HepG2 (cell line): ENCODE measurements at regions not wholly inside any gene's neighbourhood (a gene's known extent, or its start where the extent isn't known, plus 50 kb on each side); places are given as distances from the start of the nearest gene placed in this dataset.

ENCODE experiments used
- ATAC-seq: fragments of 200-7000 bp; cut with Tn5 transposase; 3 replicates; pipeline ENCODE4 v1.9.1; 2020; ENCODE audit warnings: mild to moderate bottlenecking, moderate library complexity
- BruUV-seq: library from RNA; stranded (reverse); fragments of 400-500 nt; replicated peaks from 2 replicates; lab custom pipeline; 2021; lab: Mats Ljungman, UMichigan
- CTCF ChIA-PET: fragments of 300-600 bp; formaldehyde crosslinking; extraction: SDS; loops from one replicate; lab custom pipeline; 2021; ENCODE audit warnings: low total read pairs, inconsistent platforms, low intra/inter-chr PET ratio; lab: Yijun Ruan, JAX
- POLR2A ChIA-PET: fragments of 350-600 bp; sonication (Branson Sonifier 250); formaldehyde crosslinking; loops from one replicate; lab custom pipeline; 2020; ENCODE audit warnings: antibody characterized with exemption, inconsistent platforms; lab: Yijun Ruan, JAX
- DNase-seq: peaks from one replicate; pipeline ENCODE4 v3.0.0-alpha.2; 2015; ENCODE audit warnings: low spot score
- FAIRE-seq: peaks from 3 replicates; lab custom pipeline; 2011; peaks lifted over from hg19 to GRCh38; lab: Jason Lieb, UNC
- H2AFZ ChIP-seq: one replicate; pipeline ENCODE4 v1.6.1; 2011; ENCODE audit warnings: low read length, inconsistent platforms
- H3K27ac ChIP-seq: fragments of 300-600 bp; 3 replicates; pipeline ENCODE4 v1.8.0; 2011; ENCODE audit warnings: mixed run types, mild to moderate bottlenecking, mixed read lengths, low read length, inconsistent platforms; ENCODE audit not compliant: insufficient read depth; ENCODE audit errors: extremely low read length
- H3K27me3 ChIP-seq, 2 experiments: fragments of 200-600 bp in 1 of 2; 2 replicates in 1 of 2; 3 replicates in 1 of 2; pipeline versions ENCODE4 v1.6.0 to v1.8.0; 2011; ENCODE audit warnings: low read length in 2 of 2, mild to moderate bottlenecking in 2 of 2, moderate library complexity in 2 of 2, inconsistent platforms in 1 of 2; ENCODE audit not compliant: insufficient read depth in 2 of 2, control insufficient read depth in 1 of 2
- H3K36me3 ChIP-seq, 2 experiments: fragments of 200-600 bp in 1 of 2; replicated peaks in 1 of 2; 2 replicates in 1 of 2; 3 replicates in 1 of 2; pipeline versions ENCODE4 v1.5.1 to v1.8.0; 2011; ENCODE audit warnings: low read length in 2 of 2, inconsistent platforms in 1 of 2; ENCODE audit not compliant: insufficient read depth in 2 of 2, control insufficient read depth in 1 of 2
- H3K4me1 ChIP-seq: 2 replicates; pipeline ENCODE4 v1.5.1; 2012; ENCODE audit warnings: low read length, inconsistent platforms; ENCODE audit not compliant: insufficient read depth
- H3K4me2 ChIP-seq: 2 replicates; pipeline ENCODE4 v1.6.0; 2011; ENCODE audit warnings: low read depth, low read length, inconsistent platforms
- H3K4me3 ChIP-seq, 3 experiments: fragments of 200-600 bp in 1 of 3; sonication (generic), shearing (Covaris generic) in 1 of 3; replicated peaks in 1 of 3; 2 replicates each; pipeline ENCODE4 v1.5.1; 2011 to 2016; ENCODE audit warnings: low read length in 3 of 3, inconsistent platforms in 2 of 3, low read depth in 2 of 3, mild to moderate bottlenecking in 2 of 3, control low read depth in 1 of 3, mixed read lengths in 1 of 3; ENCODE audit not compliant: insufficient read depth in 1 of 3
- H3K79me2 ChIP-seq: one replicate; pipeline ENCODE4 v1.6.1; 2011; ENCODE audit warnings: low read length, inconsistent platforms; ENCODE audit not compliant: insufficient read depth
- H3K9ac ChIP-seq: 2 replicates; pipeline ENCODE4 v1.6.0; 2011; ENCODE audit warnings: mild to moderate bottlenecking, low read depth, low read length, inconsistent platforms; ENCODE audit not compliant: insufficient read depth
- H3K9me3 ChIP-seq: 2 replicates; pipeline ENCODE4 v1.5.1; 2012; ENCODE audit warnings: mild to moderate bottlenecking, low read length
- H4K20me1 ChIP-seq: 2 replicates; pipeline ENCODE4 v1.6.0; 2011; ENCODE audit warnings: inconsistent platforms, mild to moderate bottlenecking, low read length, moderate library complexity; ENCODE audit not compliant: insufficient read depth
- BORCS8-MEF2B ChIP-seq: sonication (generic); formaldehyde crosslinking; IDR thresholded peaks from 2 replicates; pipeline ENCODE4 v1.8.0; 2022; ENCODE audit warnings: mild to moderate bottlenecking, missing genetic modification reagents
- E2F5 ChIP-seq: sonication (generic); formaldehyde crosslinking; conservative IDR thresholded peaks from 2 replicates; pipeline ENCODE4 v1.4.0; 2020; ENCODE audit warnings: missing genetic modification reagents
- ERF ChIP-seq: IDR thresholded peaks from 2 replicates; pipeline ENCODE4 v1.6.1; 2018; ENCODE audit warnings: missing biosample characterization, missing genetic modification reagents
- FOXK1 ChIP-seq: sonication (generic); formaldehyde crosslinking; IDR thresholded peaks from 2 replicates; pipeline ENCODE4 v1.4.0; 2020; ENCODE audit warnings: low read depth, missing genetic modification reagents, borderline replicate concordance
- RBAK ChIP-seq: sonication (generic); formaldehyde crosslinking; IDR thresholded peaks from 2 replicates; pipeline ENCODE4 v1.5.1; 2020; ENCODE audit warnings: mild to moderate bottlenecking, missing genetic modification reagents
- SIN3B ChIP-seq: fragments of 150-350 bp; IDR thresholded peaks from 2 replicates; pipeline ENCODE4 v1.6.1; 2014; ENCODE audit warnings: low read length
- SMC3 ChIP-seq: IDR thresholded peaks from 2 replicates; pipeline ENCODE4 v1.6.1; 2011; ENCODE audit warnings: low read length, improper control_type of control experiment
- SMYD3 ChIP-seq: sonication (generic); formaldehyde crosslinking; IDR thresholded peaks from 2 replicates; pipeline ENCODE4 v1.8.1; 2023; ENCODE audit warnings: mild to moderate bottlenecking, missing genetic modification reagents
- SP4 ChIP-seq: sonication (generic); formaldehyde crosslinking; IDR thresholded peaks from 2 replicates; pipeline ENCODE4 v1.8.1; 2023; ENCODE audit warnings: mild to moderate bottlenecking, missing genetic modification reagents
- TBX2 ChIP-seq: sonication (generic); formaldehyde crosslinking; IDR thresholded peaks from 2 replicates; pipeline ENCODE4 v1.5.0; 2020; ENCODE audit warnings: missing genetic modification reagents, mild to moderate bottlenecking, borderline replicate concordance
- ZEB1 ChIP-seq: IDR thresholded peaks from 2 replicates; pipeline ENCODE4 v1.6.1; 2012; ENCODE audit warnings: mild to moderate bottlenecking, low read depth, inconsistent platforms; ENCODE audit not compliant: insufficient replicate concordance
- ZGPAT ChIP-seq: IDR thresholded peaks from 2 replicates; pipeline ENCODE4 v1.6.1; 2016; ENCODE audit warnings: mild to moderate bottlenecking
- ZNF10 ChIP-seq: sonication (generic); formaldehyde crosslinking; IDR thresholded peaks from 2 replicates; pipeline ENCODE4 v1.4.0; 2020; ENCODE audit warnings: mild to moderate bottlenecking, low read depth, missing genetic modification reagents, borderline replicate concordance
- ZNF354B ChIP-seq: sonication (generic); formaldehyde crosslinking; IDR thresholded peaks from 2 replicates; pipeline ENCODE4 v1.8.0; 2022; ENCODE audit warnings: mild to moderate bottlenecking, missing genetic modification reagents
- ZNF615 ChIP-seq: sonication (generic); formaldehyde crosslinking; IDR thresholded peaks from 2 replicates; pipeline ENCODE4 v1.5.0; 2020; ENCODE audit warnings: mild to moderate bottlenecking, missing genetic modification reagents, borderline replicate concordance
- WGBS: methylation state at CpG from one replicate; pipeline ENCODE4 v1.1.6; 2017; ENCODE audit warnings: low lambda C conversion rate; 5-methylcytosine and 5-hydroxymethylcytosine counted together
- in situ Hi-C: cut with HindIII; loops from 2 replicates; pipeline ENCODE4 v1.10.0; 2017; ENCODE audit warnings: low pct_unique_long_range_greater_than_20kb; ENCODE audit not compliant: extremely low pct_ligation_motif_present
- intact Hi-C: fragments of 100-400 bp; cut with micrococcal nuclease; formaldehyde crosslinking; loops from one replicate; pipeline ENCODE4 v1.10.0; 2022; ENCODE audit not compliant: unreplicated experiment
- TF ChIP-seq, protein P1 (sequence below): sonication (generic); formaldehyde crosslinking; IDR thresholded peaks from 2 replicates; pipeline ENCODE4 v1.4.0; 2020; ENCODE audit warnings: missing genetic modification reagents
- TF ChIP-seq, protein P2 (sequence below): sonication (generic); formaldehyde crosslinking; IDR thresholded peaks from 2 replicates; pipeline ENCODE4 v1.5.0; 2020; ENCODE audit warnings: mild to moderate bottlenecking, missing genetic modification reagents, borderline replicate concordance

GRCh38 chr2:41706286-41706685, 341.5 kb upstream of the PKDCC start:
- CTCF ChIA-PET: no interaction called here
- no peak overlapping the region for H3K4me3 ChIP-seq
- H3K9me3 ChIP-seq: no peaks in the 10 kb centered on the region
- no peak overlapping the region for H2AFZ ChIP-seq
- DNase-seq: no peak
- TF ChIP-seq SMYD3 (CRISPR knock-in tag): no peak
- TF ChIP-seq FOXK1 (CRISPR knock-in tag): no peak
- TF ChIP-seq SIN3B: no peak
- TF ChIP-seq, protein P1, sequence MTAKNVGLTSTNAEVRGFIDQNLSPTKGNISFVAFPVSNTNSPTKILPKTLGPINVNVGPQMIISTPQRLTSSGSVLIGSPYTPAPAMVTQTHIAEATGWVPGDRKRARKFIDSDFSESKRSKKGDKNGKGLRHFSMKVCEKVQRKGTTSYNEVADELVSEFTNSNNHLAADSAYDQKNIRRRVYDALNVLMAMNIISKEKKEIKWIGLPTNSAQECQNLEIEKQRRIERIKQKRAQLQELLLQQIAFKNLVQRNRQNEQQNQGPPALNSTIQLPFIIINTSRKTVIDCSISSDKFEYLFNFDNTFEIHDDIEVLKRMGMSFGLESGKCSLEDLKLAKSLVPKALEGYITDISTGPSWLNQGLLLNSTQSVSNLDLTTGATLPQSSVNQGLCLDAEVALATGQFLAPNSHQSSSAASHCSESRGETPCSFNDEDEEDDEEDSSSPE (CRISPR knock-in tag): no peak
- TF ChIP-seq ZNF354B: no peak
- TF ChIP-seq SMC3: no peak
- TF ChIP-seq ZEB1: no peak
- no peak for TF ChIP-seq ERF
- no peak for TF ChIP-seq RBAK (CRISPR knock-in tag)
- no peak for TF ChIP-seq TBX2 (CRISPR knock-in tag)
- TF ChIP-seq SP4: no peak
- TF ChIP-seq, protein P2, sequence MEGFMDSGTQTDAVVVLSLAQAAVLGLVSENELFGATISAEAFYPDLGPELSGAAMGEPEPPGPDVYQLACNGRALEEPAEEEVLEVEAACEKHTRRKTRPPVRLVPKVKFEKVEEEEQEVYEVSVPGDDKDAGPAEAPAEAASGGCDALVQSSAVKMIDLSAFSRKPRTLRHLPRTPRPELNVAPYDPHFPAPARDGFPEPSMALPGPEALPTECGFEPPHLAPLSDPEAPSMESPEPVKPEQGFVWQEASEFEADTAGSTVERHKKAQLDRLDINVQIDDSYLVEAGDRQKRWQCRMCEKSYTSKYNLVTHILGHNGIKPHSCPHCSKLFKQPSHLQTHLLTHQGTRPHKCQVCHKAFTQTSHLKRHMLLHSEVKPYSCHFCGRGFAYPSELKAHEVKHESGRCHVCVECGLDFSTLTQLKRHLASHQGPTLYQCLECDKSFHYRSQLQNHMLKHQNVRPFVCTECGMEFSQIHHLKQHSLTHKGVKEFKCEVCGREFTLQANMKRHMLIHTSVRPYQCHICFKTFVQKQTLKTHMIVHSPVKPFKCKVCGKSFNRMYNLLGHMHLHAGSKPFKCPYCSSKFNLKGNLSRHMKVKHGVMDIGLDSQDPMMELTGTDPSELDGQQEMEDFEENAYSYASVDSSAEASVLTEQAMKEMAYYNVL: no peak
- no peak for TF ChIP-seq ZNF10
- TF ChIP-seq ZGPAT (CRISPR knock-in tag): no peak
- TF ChIP-seq ZNF615 (CRISPR knock-in tag): no peak
- no peak for TF ChIP-seq E2F5 (CRISPR knock-in tag)
- no peak for TF ChIP-seq BORCS8-MEF2B (CRISPR knock-in tag)
- POLR2A ChIA-PET: no interaction called here
- H3K36me3 ChIP-seq: no peaks in the 10 kb centered on the region
- H3K4me1 ChIP-seq: no peaks in the 10 kb centered on the region
- H3K27ac ChIP-seq: no peak overlapping the region
- in situ Hi-C loops (no loop called here), intact Hi-C loops (no loop called here)
- H3K9ac ChIP-seq: no peak overlapping the region
- no peak for FAIRE-seq
- ATAC-seq: no peak
- no peaks in the 10 kb centered on the region for H4K20me1 ChIP-seq
- H3K27me3 ChIP-seq: no peaks in the 10 kb centered on the region; a peak in 1 of 5 replicates
- H3K4me2 ChIP-seq: no peak overlapping the region
- H3K79me2 ChIP-seq: no peaks in the 10 kb centered on the region
- BruUV-seq: no TSS peak
- under 1% methylated on average over 2 of the region's 2 CpGs for WGBS
